Right lobe of liver (tissue), 6 donors: ENCODE measurements at regions not wholly inside any gene's neighbourhood (a gene's known extent, or its start where the extent isn't known, plus 50 kb on each side); places are given as distances from the start of the nearest gene placed in this dataset.

Experiments used
- ATAC-seq, 4 donors: fragments of 200-7000 bp; cut with Tn5 transposase; one replicate each; pipeline ENCODE4 v1.9.1; 2020; ENCODE audit warnings: mild to moderate bottlenecking in 4 of 4, moderate library complexity in 4 of 4
- DNase-seq, 3 donors: peaks; one replicate each; pipeline ENCODE4 v3.0.0-alpha.2; 2020
- H3K27ac ChIP-seq, 3 donors: fragments of 200-600 bp; one replicate each; pipeline ENCODE4 v1.8.0; 2022
- H3K27me3 ChIP-seq, 2 donors: fragments of 200-600 bp; one replicate each; pipeline ENCODE4 v1.8.0; 2022
- H3K36me3 ChIP-seq, 4 donors: fragments of 200-600 bp; sonication (generic) in 1 of 4; one replicate each; pipeline versions ENCODE4 v1.5.1 to v1.8.0; 2017 to 2022; ENCODE audit warnings: control low read depth in 1 of 4
- H3K4me1 ChIP-seq, 4 donors: fragments of 200-600 bp; sonication (generic) in 1 of 4; one replicate each; pipeline versions ENCODE4 v1.5.1 to v1.8.0; 2017 to 2022; ENCODE audit warnings: control low read depth in 1 of 4
- H3K4me3 ChIP-seq, 3 donors: fragments of 200-600 bp; one replicate each; pipeline ENCODE4 v1.8.0; 2022
- H3K9me3 ChIP-seq, 4 donors: fragments of 200-600 bp; sonication (generic) in 1 of 4; one replicate each; pipeline versions ENCODE4 v1.5.1 to v1.8.0; 2017 to 2022; ENCODE audit warnings: control low read depth in 1 of 4
- POLR2A ChIP-seq: fragments of 450-650 bp; IDR thresholded peaks from one replicate; pipeline ENCODE4 v1.6.1; 2017; ENCODE audit warnings: antibody characterized with exemption, mild to moderate bottlenecking
- WGBS: methylation state at CpG from one replicate; pipeline ENCODE4 v1.1.6; 2018; ENCODE audit warnings: low coverage, low lambda C conversion rate; ENCODE audit not compliant: insufficient coverage; ENCODE audit errors: missing lambda C conversion rate; 5-methylcytosine and 5-hydroxymethylcytosine counted together
- intact Hi-C, 2 donors: fragments of 100-400 bp; cut with DNase I; formaldehyde crosslinking; loops; one replicate each; pipeline versions ENCODE4 v1.11.2 to v1.14.1; 2022
- TF ChIP-seq, protein P1 (sequence below), 4 donors: fragments of 200-600 bp in 3 of 4; fragments of 450-650 bp in 1 of 4; IDR thresholded peaks; one replicate each; pipeline versions ENCODE4 v1.5.1 to v1.8.0; 2016 to 2022; ENCODE audit warnings: antibody characterized with exemption in 4 of 4, mild to moderate bottlenecking in 2 of 4
- donor health status: DM: no; HTN: yes; CAD: no.
- donor health status: DM: no; HTN: no; CAD: no.
- donor health status: DM: no; HTN: no; CAD: no.
- donor health status: DM: no; HTN: yes; CAD: no.
- donor health status: DM: no; HTN: yes; CAD: no.

DNA sequence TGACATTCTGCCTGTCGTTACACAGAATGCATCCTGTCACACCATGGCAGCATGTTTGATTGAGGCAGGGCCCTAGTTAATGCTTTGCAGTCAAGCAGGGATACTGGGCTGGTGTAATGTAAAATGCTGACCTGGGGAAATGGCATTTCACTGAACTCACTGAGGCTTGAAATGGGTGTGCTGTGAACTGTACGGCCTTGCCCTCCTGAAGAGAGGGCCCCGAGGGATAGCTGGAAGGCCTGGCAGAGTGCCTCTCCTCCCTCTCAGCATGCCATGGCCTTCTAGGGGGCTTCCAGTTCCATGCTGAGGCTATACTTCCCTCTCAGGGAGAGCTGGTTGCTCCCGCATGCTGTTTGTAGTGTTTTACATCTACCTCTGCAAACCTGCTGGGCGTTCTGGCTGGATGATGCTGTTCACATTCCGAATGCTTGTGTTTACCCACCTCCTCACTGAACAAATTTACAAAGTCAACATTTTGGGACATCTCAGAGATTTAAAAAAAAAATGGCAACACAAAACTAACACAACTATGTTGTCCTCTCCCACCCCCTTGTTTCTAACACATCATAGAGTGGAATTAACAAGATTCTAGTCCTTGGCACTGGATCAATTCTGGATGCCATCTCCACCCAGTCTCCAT lies 416.7 kb upstream of the CADM1 start:
- H3K27me3 ChIP-seq, result no peaks in the 10 kb centered on the region
- H3K4me1 ChIP-seq, result no peaks in the 10 kb centered on the region
- no peak overlapping the region for H3K4me3 ChIP-seq
- TF ChIP-seq, protein P1, sequence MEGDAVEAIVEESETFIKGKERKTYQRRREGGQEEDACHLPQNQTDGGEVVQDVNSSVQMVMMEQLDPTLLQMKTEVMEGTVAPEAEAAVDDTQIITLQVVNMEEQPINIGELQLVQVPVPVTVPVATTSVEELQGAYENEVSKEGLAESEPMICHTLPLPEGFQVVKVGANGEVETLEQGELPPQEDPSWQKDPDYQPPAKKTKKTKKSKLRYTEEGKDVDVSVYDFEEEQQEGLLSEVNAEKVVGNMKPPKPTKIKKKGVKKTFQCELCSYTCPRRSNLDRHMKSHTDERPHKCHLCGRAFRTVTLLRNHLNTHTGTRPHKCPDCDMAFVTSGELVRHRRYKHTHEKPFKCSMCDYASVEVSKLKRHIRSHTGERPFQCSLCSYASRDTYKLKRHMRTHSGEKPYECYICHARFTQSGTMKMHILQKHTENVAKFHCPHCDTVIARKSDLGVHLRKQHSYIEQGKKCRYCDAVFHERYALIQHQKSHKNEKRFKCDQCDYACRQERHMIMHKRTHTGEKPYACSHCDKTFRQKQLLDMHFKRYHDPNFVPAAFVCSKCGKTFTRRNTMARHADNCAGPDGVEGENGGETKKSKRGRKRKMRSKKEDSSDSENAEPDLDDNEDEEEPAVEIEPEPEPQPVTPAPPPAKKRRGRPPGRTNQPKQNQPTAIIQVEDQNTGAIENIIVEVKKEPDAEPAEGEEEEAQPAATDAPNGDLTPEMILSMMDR (IDR thresholded peaks at IDR 0.05), result no peak
- TF ChIP-seq POLR2A, result no peak
- no peaks in the 10 kb centered on the region for H3K9me3 ChIP-seq
- peak in 2 of 4 donors; percentile 44 to 63 for ATAC-seq
- 43% methylated on average over 4 of the region's 6 CpGs for WGBS
- intact Hi-C loops, result no loop called here
- H3K27ac ChIP-seq, result no peak overlapping the region
- DNase-seq, result peak in 1 of 3 donors; percentile 42
- H3K36me3 ChIP-seq, result no peaks in the 10 kb centered on the region

DNA sequence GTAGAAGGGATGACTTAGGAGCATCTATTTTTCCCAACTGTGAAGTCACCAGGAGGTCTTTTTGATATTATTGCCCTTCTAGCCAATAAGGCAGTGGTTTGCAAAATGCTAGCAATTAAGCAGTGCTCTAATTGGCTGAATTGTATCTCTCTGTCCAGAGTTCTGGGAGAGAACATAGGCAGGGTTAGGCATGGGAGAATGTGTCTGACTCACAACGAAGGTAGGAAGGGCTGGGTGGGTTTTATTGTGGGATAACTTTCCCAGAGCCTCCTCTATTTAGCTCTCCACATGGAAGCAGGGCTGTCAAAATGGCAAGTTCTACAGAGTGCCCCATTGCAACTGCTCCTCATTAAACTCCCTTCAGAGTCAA lies 415.9 kb upstream of the CADM1 start:
- ATAC-seq (no peak), DNase-seq (no peak)
- Histone ChIP-seq H3K4me3 (no peak overlapping the region), H3K27ac (no peak overlapping the region), H3K36me3 (no peaks in the 10 kb centered on the region), H3K27me3 (no peaks in the 10 kb centered on the region), H3K4me1 (no peaks in the 10 kb centered on the region), H3K9me3 (no peaks in the 10 kb centered on the region)
- WGBS, result no CpG with 5 or more reads among the region's 1 CpG
- no peak for TF ChIP-seq POLR2A
- TF ChIP-seq, protein P1 (IDR thresholded peaks at IDR 0.05), result no peak
- intact Hi-C loops, result no loop called here

DNA sequence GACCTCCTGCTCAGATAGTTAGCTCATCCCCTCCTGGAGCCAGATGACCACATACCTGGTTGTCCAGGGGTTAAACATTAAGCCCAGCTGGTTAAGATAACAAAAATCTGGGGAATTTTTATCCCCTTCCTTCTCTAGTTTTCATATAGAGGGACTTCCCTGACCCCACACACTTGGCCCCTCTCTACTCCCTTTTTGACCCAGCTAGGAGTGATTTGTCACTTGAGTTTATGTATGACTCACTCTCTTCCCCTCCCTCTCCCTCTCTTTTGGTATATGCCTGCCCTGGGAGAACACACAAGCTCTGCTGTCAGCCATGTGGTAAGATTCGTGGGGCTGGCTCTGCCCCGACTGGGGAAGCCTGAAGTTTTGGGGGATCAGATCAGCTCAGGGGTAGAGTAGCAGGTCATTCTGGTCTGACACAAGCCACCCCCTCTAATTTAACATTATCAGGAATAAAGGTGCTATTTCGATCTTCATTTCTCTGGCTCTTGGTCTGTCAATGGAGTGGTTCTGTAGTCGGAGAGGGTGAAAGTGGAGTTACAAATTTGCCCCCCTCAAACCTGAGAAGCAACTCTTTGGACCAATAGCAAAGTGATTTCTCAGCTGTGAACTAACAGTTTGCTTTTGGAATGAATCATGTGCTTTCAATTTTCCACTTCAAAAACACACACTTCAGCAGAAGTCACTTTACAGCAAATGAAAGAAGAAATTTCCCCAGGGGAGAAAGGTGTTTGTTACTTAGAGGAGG lies 415.3 kb upstream of the CADM1 start:
- Histone ChIP-seq H3K27me3 (no peaks in the 10 kb centered on the region), H3K4me1 (no peaks in the 10 kb centered on the region), H3K27ac (no peak overlapping the region), H3K9me3 (no peaks in the 10 kb centered on the region), H3K36me3 (no peaks in the 10 kb centered on the region), H3K4me3 (no peak overlapping the region)
- peak in 1 of 3 donors; percentile 28 for DNase-seq
- TF ChIP-seq POLR2A, result no peak
- TF ChIP-seq, protein P1 (IDR thresholded peaks at IDR 0.05), result no peak
- intact Hi-C loops, result no loop called here
- 19% methylated on average over 4 of the region's 4 CpGs for WGBS
- peak in 3 of 4 donors; percentile 20 to 69 (median 37) for ATAC-seq

DNA sequence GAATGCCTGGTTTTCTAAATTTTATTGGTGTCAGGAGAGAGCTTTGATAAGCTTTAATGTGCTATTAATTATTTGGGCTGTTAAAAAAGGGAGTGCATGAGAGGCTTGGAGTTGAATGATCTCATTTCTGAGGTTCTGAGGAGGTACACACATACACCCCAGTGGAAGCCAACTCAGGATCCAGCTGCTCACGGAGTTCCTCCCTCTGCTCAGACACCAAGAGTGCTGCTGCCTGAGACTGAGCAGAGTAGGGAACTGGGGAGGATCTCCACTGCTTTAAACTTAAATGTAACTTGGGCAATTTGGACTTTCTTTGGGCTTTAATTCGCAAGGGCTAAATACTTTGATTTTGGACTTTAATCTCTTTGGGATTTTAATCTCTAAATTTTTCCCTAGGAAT lies 414.4 kb upstream of the CADM1 start:
- Histone ChIP-seq H3K27me3 (no peaks in the 10 kb centered on the region), H3K4me1 (no peaks in the 10 kb centered on the region), H3K36me3 (no peaks in the 10 kb centered on the region), H3K9me3 (no peaks in the 10 kb centered on the region), H3K4me3 (no peak overlapping the region), H3K27ac (no peak overlapping the region)
- no peak for ATAC-seq
- intact Hi-C loops, result no loop called here
- 77% methylated on average over 2 of the region's 2 CpGs for WGBS
- TF ChIP-seq POLR2A, result no peak
- TF ChIP-seq, protein P1 (IDR thresholded peaks at IDR 0.05), result no peak
- no peak for DNase-seq
